ENCODE measurements at regions not wholly inside any gene's neighbourhood (a gene's known extent, or its start where the extent isn't known, plus 50 kb on each side); places are given as distances from the start of the nearest gene placed in this dataset.
"Not testable (repeated sequence)": the region's sequence is repeated elsewhere in the genome, so short reads cannot be mapped to it uniquely, and the experiment has no call there.

GRCh38 chrX:75596178-75596577, 73.3 kb upstream of the ZDHHC15 start:
- Histone ChIP-seq H3K9me2 (ENCODE audit: insufficient read depth, low read length) (no peaks in the 10 kb centered on the region), H3K4me2 (ENCODE audit: low read length) (no peak overlapping the region), H3K27ac (ENCODE audit: low read length) (no peak overlapping the region), H3K27me3 (ENCODE audit: insufficient read depth, low read depth, low read length) (no peaks in the 10 kb centered on the region), H3K9ac (ENCODE audit: low read length) (no peak overlapping the region), H2AFZ (ENCODE audit: low read depth, low read length) (no peak overlapping the region), H3K79me2 (replicated peaks; ENCODE audit: insufficient read depth, low read length) (no peaks in the 10 kb centered on the region), H3K9me3 (ENCODE audit: low read length) (no peaks in the 10 kb centered on the region), H3K4me3 (ENCODE audit: low read length) (no peak overlapping the region), H3F3A (ENCODE audit: insufficient read depth, low read length, poor library complexity, severe bottlenecking) (no peaks in the 10 kb centered on the region), H4K20me1 (ENCODE audit: insufficient read depth) (no peaks in the 10 kb centered on the region), H3K36me3 (ENCODE audit: insufficient read depth, low read length) (no peaks in the 10 kb centered on the region)
- TF ChIP-seq MXI1 (conservative IDR thresholded peaks at IDR 0.05; ENCODE audit: poor library complexity, severe bottlenecking) (no peak), EZH2 (IDR thresholded peaks at IDR 0.05; ENCODE audit: borderline replicate concordance, insufficient read depth, low read length, poor library complexity, severe bottlenecking) (no peak), POLR2AphosphoS5 (IDR thresholded peaks at IDR 0.05) (no peak), CTCF (IDR thresholded peaks at IDR 0.05; ENCODE audit: poor library complexity, severe bottlenecking) (no peak), REST (IDR thresholded peaks at IDR 0.05; ENCODE audit: borderline replicate concordance) (no peak), EP300 (conservative IDR thresholded peaks at IDR 0.05; ENCODE audit: poor library complexity, severe bottlenecking) (no peak), RAD21 (conservative IDR thresholded peaks at IDR 0.05) (no peak), SMC3 (conservative IDR thresholded peaks at IDR 0.05; ENCODE audit: poor library complexity) (no peak), TAF1 (IDR thresholded peaks at IDR 0.05; ENCODE audit: low read depth) (no peak)

- H3K4me2 ChIP-seq (ENCODE audit: low read length); H3K9ac ChIP-seq (ENCODE audit: low read length); H4K20me1 ChIP-seq (ENCODE audit: insufficient read depth); H3K79me2 ChIP-seq (replicated peaks; ENCODE audit: insufficient read depth, low read length); H3K27me3 ChIP-seq (ENCODE audit: insufficient read depth, low read depth, low read length); H3F3A ChIP-seq (ENCODE audit: insufficient read depth, low read length, poor library complexity, severe bottlenecking); H3K9me2 ChIP-seq (ENCODE audit: insufficient read depth, low read length); H3K36me3 ChIP-seq (ENCODE audit: insufficient read depth, low read length); H3K9me3 ChIP-seq (ENCODE audit: low read length); H2AFZ ChIP-seq (ENCODE audit: low read depth, low read length); H3K27ac ChIP-seq (ENCODE audit: low read length); H3K4me3 ChIP-seq (ENCODE audit: low read length): not testable (repeated sequence)
These were observed 70.3 kb upstream of the ZDHHC15 start for GRCh38 chrX:75593186-75593585.

GRCh38 chrX:75582511-75582910, 59.7 kb upstream of the ZDHHC15 start:
- Histone ChIP-seq H3K4me2 (ENCODE audit: low read length) (no peak overlapping the region), H2AFZ (ENCODE audit: low read depth, low read length) (no peak overlapping the region), H3F3A (ENCODE audit: insufficient read depth, low read length, poor library complexity, severe bottlenecking) (no peaks in the 10 kb centered on the region), H3K27me3 (ENCODE audit: insufficient read depth, low read depth, low read length) (no peaks in the 10 kb centered on the region), H3K9ac (ENCODE audit: low read length) (no peak overlapping the region), H4K20me1 (ENCODE audit: insufficient read depth) (no peaks in the 10 kb centered on the region), H3K9me3 (ENCODE audit: low read length) (no peaks in the 10 kb centered on the region), H3K9me2 (ENCODE audit: insufficient read depth, low read length) (no peaks in the 10 kb centered on the region), H3K79me2 (replicated peaks; ENCODE audit: insufficient read depth, low read length) (no peaks in the 10 kb centered on the region), H3K4me3 (ENCODE audit: low read length) (no peak overlapping the region), H3K36me3 (ENCODE audit: insufficient read depth, low read length) (no peaks in the 10 kb centered on the region), H3K27ac (ENCODE audit: low read length) (no peak overlapping the region)
- no peak for TF ChIP-seq MXI1 (conservative IDR thresholded peaks at IDR 0.05; ENCODE audit: poor library complexity, severe bottlenecking)
- TF ChIP-seq RAD21 (conservative IDR thresholded peaks at IDR 0.05) = no peak
- no peak for TF ChIP-seq EZH2 (IDR thresholded peaks at IDR 0.05; ENCODE audit: borderline replicate concordance, insufficient read depth, low read length, poor library complexity, severe bottlenecking)
- TF ChIP-seq EP300 (conservative IDR thresholded peaks at IDR 0.05; ENCODE audit: poor library complexity, severe bottlenecking) = no peak
- TF ChIP-seq POLR2AphosphoS5 (IDR thresholded peaks at IDR 0.05) = no peak
- TF ChIP-seq TAF1 (IDR thresholded peaks at IDR 0.05; ENCODE audit: low read depth) = no peak
- no peak for TF ChIP-seq REST (IDR thresholded peaks at IDR 0.05; ENCODE audit: borderline replicate concordance)
- no peak for TF ChIP-seq CTCF (IDR thresholded peaks at IDR 0.05; ENCODE audit: poor library complexity, severe bottlenecking)
- no peak for TF ChIP-seq SMC3 (conservative IDR thresholded peaks at IDR 0.05; ENCODE audit: poor library complexity)
